Astrocyte (in vitro differentiated cells and primary cell): ENCODE measurements at regions not wholly inside any gene's neighbourhood (a gene's known extent, or its start where the extent isn't known, plus 50 kb on each side); places are given as distances from the start of the nearest gene placed in this dataset.

ENCODE experiments used
- DNase-seq: peaks from one replicate; pipeline ENCODE4 v3.0.0-alpha.2; 2010; ENCODE audit warnings: low read depth
- FAIRE-seq: peaks from 2 replicates; lab custom pipeline; 2011; peaks lifted over from hg19 to GRCh38; lab: Jason Lieb, UNC
- H2AFZ ChIP-seq: 2 replicates; pipeline ENCODE4 v1.6.0; 2012; ENCODE audit warnings: low read depth, low read length, inconsistent platforms
- H3K27ac ChIP-seq: 2 replicates; pipeline ENCODE4 v1.5.1; 2011; ENCODE audit warnings: low read depth, low read length, inconsistent platforms
- H3K27me3 ChIP-seq: 2 replicates; pipeline ENCODE4 v1.6.0; 2011; ENCODE audit warnings: low read length, inconsistent platforms; ENCODE audit not compliant: insufficient read depth
- H3K36me3 ChIP-seq: 2 replicates; pipeline ENCODE4 v1.5.1; 2011; ENCODE audit warnings: low read length, inconsistent platforms; ENCODE audit not compliant: insufficient read depth
- H3K4me1 ChIP-seq: 2 replicates; pipeline ENCODE4 v1.5.1; 2011; ENCODE audit warnings: low read length, inconsistent platforms; ENCODE audit not compliant: insufficient read depth
- H3K4me2 ChIP-seq: 2 replicates; pipeline ENCODE4 v1.6.0; 2012; ENCODE audit warnings: low read length, inconsistent platforms
- H3K4me3 ChIP-seq: 2 replicates; pipeline ENCODE4 v1.5.1; 2011; ENCODE audit warnings: low read depth, mild to moderate bottlenecking, low read length, inconsistent platforms; ENCODE audit not compliant: insufficient read depth
- H3K79me2 ChIP-seq: 2 replicates; pipeline ENCODE4 v1.6.0; 2012; ENCODE audit warnings: mild to moderate bottlenecking, low read length, inconsistent platforms; ENCODE audit not compliant: insufficient read depth
- H3K9ac ChIP-seq: 2 replicates; pipeline ENCODE4 v1.6.0; 2012; ENCODE audit warnings: mild to moderate bottlenecking, low read length, inconsistent platforms
- H3K9me3 ChIP-seq: 2 replicates; pipeline ENCODE4 v1.5.1; 2012; ENCODE audit warnings: low read depth, mild to moderate bottlenecking, low read length, inconsistent platforms; ENCODE audit not compliant: insufficient read depth
- H4K20me1 ChIP-seq: 2 replicates; pipeline ENCODE4 v1.6.0; 2012; ENCODE audit warnings: low read length, inconsistent platforms; ENCODE audit not compliant: insufficient read depth
- H3K27ac Mint-ChIP-seq: one replicate; pipeline ENCODE4 v1.8.0; 2021; ENCODE audit warnings: mild to moderate bottlenecking, mixed read lengths; ENCODE audit not compliant: unreplicated experiment
- H3K27me3 Mint-ChIP-seq: one replicate; pipeline ENCODE4 v1.8.0; 2021; ENCODE audit warnings: low read depth, mixed read lengths; ENCODE audit not compliant: unreplicated experiment
- H3K36me3 Mint-ChIP-seq: one replicate; pipeline ENCODE4 v1.8.0; 2021; ENCODE audit warnings: low read depth, mixed read lengths; ENCODE audit not compliant: unreplicated experiment
- H3K4me1 Mint-ChIP-seq: one replicate; pipeline ENCODE4 v1.8.0; 2021; ENCODE audit warnings: low read depth, mixed read lengths; ENCODE audit not compliant: unreplicated experiment
- H3K4me3 Mint-ChIP-seq: one replicate; pipeline ENCODE4 v1.8.0; 2021; ENCODE audit warnings: mild to moderate bottlenecking, moderate library complexity, mixed read lengths; ENCODE audit not compliant: unreplicated experiment
- H3K9me3 Mint-ChIP-seq: one replicate; pipeline ENCODE4 v1.8.0; 2021; ENCODE audit warnings: mild to moderate bottlenecking, mixed read lengths; ENCODE audit not compliant: unreplicated experiment
- CTCF ChIP-seq: IDR thresholded peaks from 2 replicates; pipeline ENCODE4 v1.5.1; 2011; ENCODE audit warnings: low read depth, mild to moderate bottlenecking, inconsistent platforms, low read length, moderate library complexity; ENCODE audit not compliant: insufficient read depth
- EZH2 ChIP-seq: IDR thresholded peaks from 2 replicates; pipeline ENCODE4 v1.6.1; 2012; ENCODE audit warnings: mild to moderate bottlenecking, low read length, inconsistent platforms; ENCODE audit not compliant: insufficient read depth

- Mint-ChIP-seq H3K36me3 (no peaks in the 10 kb centered on the region), H3K4me3 (no peak overlapping the region), H3K4me1 (peaks cover 9% of the 10 kb centered on the region), H3K27ac (no peak overlapping the region), H3K9me3 (no peaks in the 10 kb centered on the region), H3K27me3 (no peaks in the 10 kb centered on the region)
- peak; percentile 23 for DNase-seq
- Histone ChIP-seq H3K9ac (no peak overlapping the region), H3K9me3 (no peaks in the 10 kb centered on the region), H3K4me1 (no peaks in the 10 kb centered on the region), H2AFZ (no peak overlapping the region), H4K20me1 (no peaks in the 10 kb centered on the region), H3K36me3 (no peaks in the 10 kb centered on the region), H3K79me2 (no peaks in the 10 kb centered on the region), H3K4me3 (no peak overlapping the region), H3K27me3 (no peaks in the 10 kb centered on the region), H3K4me2 (no peak overlapping the region), H3K27ac (no peak overlapping the region)
- TF ChIP-seq EZH2 (no peak), CTCF (peak; percentile 67)
- FAIRE-seq: peak; percentile 65
These were observed 373.0 kb upstream of the RASGEF1B start for GRCh38 chr4:81844717-81845116.

GRCh38 chr4:81839347-81840042 is 367.8 kb upstream of the RASGEF1B start:
- Mint-ChIP-seq H3K9me3 (no peaks in the 10 kb centered on the region), H3K27ac (no peak overlapping the region), H3K4me3 (no peak overlapping the region), H3K27me3 (no peaks in the 10 kb centered on the region), H3K4me1 (peaks cover 1% of the 10 kb centered on the region), H3K36me3 (no peaks in the 10 kb centered on the region)
- Histone ChIP-seq H3K4me3 (no peak overlapping the region), H3K27me3 (no peaks in the 10 kb centered on the region), H4K20me1 (no peaks in the 10 kb centered on the region), H3K9me3 (no peaks in the 10 kb centered on the region), H3K36me3 (no peaks in the 10 kb centered on the region), H2AFZ (no peak overlapping the region), H3K79me2 (no peaks in the 10 kb centered on the region), H3K27ac (no peak overlapping the region), H3K9ac (no peak overlapping the region), H3K4me2 (no peak overlapping the region), H3K4me1 (no peaks in the 10 kb centered on the region)
- DNase-seq (no peak), FAIRE-seq (no peak)
- TF ChIP-seq EZH2: no peak
- TF ChIP-seq CTCF: no peak

GRCh38 chr4:81838586-81838985 is 366.9 kb upstream of the RASGEF1B start:
- no peak overlapping the region for H2AFZ ChIP-seq
- Mint-ChIP-seq H3K4me1 (peaks cover 1% of the 10 kb centered on the region), H3K4me3 (no peak overlapping the region), H3K36me3 (no peaks in the 10 kb centered on the region), H3K27ac (no peak overlapping the region), H3K27me3 (no peaks in the 10 kb centered on the region), H3K9me3 (no peaks in the 10 kb centered on the region)
- H3K9ac ChIP-seq: no peak overlapping the region
- no peaks in the 10 kb centered on the region for H3K27me3 ChIP-seq
- no peak overlapping the region for H3K4me2 ChIP-seq
- DNase-seq (no peak), FAIRE-seq (no peak)
- no peak overlapping the region for H3K27ac ChIP-seq
- H3K36me3 ChIP-seq: no peaks in the 10 kb centered on the region
- H3K4me1 ChIP-seq: no peaks in the 10 kb centered on the region
- TF ChIP-seq EZH2 (no peak), CTCF (no peak)
- H3K79me2 ChIP-seq: no peaks in the 10 kb centered on the region
- no peak overlapping the region for H3K4me3 ChIP-seq
- H3K9me3 ChIP-seq: no peaks in the 10 kb centered on the region
- H4K20me1 ChIP-seq: no peaks in the 10 kb centered on the region
